ENCODE measurements at regions not wholly inside any gene's neighbourhood (a gene's known extent, or its start where the extent isn't known, plus 50 kb on each side); places are given as distances from the start of the nearest gene placed in this dataset.
"Not testable (repeated sequence)": the region's sequence is repeated elsewhere in the genome, so short reads cannot be mapped to it uniquely, and the experiment has no call there.

DNA sequence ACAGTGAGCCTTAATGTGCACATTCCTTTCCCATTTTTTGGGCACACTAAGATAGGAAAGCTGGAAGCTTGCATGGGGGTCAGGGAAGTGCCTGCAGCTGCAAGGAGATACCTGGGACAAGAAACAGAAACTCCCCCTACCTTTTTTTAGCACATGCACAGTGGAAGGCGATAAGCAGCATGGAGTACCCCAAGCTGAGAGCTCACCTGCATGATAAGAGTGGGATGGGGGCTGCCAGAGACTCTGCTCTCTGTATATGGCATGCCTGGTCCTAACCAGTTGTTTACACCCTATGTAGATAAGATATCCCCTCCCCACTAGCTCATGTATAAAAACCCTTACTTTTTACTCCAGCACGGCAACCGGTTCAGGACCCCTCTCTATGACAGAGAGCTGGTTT is 135.9 kb downstream of the TENT5D start:
- H3K27ac Mint-ChIP-seq, result no peak overlapping the region
- TF ChIP-seq, protein P1, sequence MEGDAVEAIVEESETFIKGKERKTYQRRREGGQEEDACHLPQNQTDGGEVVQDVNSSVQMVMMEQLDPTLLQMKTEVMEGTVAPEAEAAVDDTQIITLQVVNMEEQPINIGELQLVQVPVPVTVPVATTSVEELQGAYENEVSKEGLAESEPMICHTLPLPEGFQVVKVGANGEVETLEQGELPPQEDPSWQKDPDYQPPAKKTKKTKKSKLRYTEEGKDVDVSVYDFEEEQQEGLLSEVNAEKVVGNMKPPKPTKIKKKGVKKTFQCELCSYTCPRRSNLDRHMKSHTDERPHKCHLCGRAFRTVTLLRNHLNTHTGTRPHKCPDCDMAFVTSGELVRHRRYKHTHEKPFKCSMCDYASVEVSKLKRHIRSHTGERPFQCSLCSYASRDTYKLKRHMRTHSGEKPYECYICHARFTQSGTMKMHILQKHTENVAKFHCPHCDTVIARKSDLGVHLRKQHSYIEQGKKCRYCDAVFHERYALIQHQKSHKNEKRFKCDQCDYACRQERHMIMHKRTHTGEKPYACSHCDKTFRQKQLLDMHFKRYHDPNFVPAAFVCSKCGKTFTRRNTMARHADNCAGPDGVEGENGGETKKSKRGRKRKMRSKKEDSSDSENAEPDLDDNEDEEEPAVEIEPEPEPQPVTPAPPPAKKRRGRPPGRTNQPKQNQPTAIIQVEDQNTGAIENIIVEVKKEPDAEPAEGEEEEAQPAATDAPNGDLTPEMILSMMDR (IDR thresholded peaks at IDR 0.05; ENCODE audit: unreplicated experiment), result no peak
- H3K27me3 Mint-ChIP-seq (ENCODE audit: low read depth), result no peaks in the 10 kb centered on the region
- H3K36me3 Mint-ChIP-seq, result no peaks in the 10 kb centered on the region
- H3K4me1 Mint-ChIP-seq, result no peaks in the 10 kb centered on the region
- no peak for DNase-seq (ENCODE audit: low spot score in 2 of 2, unreplicated experiment in 2 of 2)
- no peak overlapping the region for H3K4me3 Mint-ChIP-seq
- H3K9me3 Mint-ChIP-seq, result peaks cover 82% of the 10 kb centered on the region

DNA sequence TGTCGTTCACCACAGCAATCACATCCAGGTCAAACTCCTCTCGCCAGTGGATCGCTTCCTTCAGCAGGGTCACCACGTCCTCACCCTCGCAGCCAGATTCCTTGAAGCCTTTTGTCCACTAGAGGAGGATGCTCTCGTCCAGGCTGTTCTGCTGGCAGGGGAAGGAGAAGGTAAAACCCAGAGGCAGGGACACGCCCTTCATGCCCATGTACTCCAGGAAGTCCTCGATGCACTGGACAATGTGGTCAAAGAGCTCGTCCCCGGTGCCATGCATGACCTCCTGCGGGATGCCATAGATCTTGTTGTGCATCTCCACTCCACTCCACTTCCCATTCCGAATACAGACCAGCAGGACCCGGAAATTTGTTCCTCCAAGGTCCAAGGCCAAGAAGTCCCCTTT is 152.4 kb downstream of the TENT5D start:
- no peak for DNase-seq (ENCODE audit: low spot score in 2 of 2, unreplicated experiment in 2 of 2)
- H3K9me3 Mint-ChIP-seq, result peaks cover 65% of the 10 kb centered on the region
- TF ChIP-seq, protein P1 (IDR thresholded peaks at IDR 0.05; ENCODE audit: unreplicated experiment), result no peak

DNA sequence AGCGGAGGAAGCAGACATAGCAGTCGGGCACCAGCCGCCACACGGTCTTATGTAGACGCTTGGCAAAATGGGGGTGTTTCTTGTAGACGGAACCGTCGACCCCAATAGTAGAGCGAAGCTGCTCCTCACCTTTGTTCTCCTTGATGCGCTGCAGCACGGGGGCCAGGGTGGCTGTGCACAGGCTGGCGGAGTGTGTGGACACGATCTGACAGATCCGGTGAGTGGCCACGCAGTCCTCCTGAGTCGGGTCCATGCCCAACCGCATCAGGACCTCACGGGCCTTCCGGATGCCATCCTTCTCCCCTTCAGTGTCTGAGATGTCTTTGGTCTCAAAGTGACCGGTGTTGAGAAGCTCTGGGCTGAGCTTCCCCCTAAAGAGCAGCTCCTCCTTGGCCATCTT is 153.0 kb downstream of the TENT5D start:
- H3K4me1 Mint-ChIP-seq, result no peaks in the 10 kb centered on the region
- H3K27me3 Mint-ChIP-seq (ENCODE audit: low read depth), result no peaks in the 10 kb centered on the region
- TF ChIP-seq, protein P1 (IDR thresholded peaks at IDR 0.05; ENCODE audit: unreplicated experiment), result no peak
- no peak for DNase-seq (ENCODE audit: low spot score in 2 of 2, unreplicated experiment in 2 of 2)
- no peak overlapping the region for H3K27ac Mint-ChIP-seq
- H3K4me3 Mint-ChIP-seq, result no peak overlapping the region
- peaks cover 58% of the 10 kb centered on the region for H3K9me3 Mint-ChIP-seq
- H3K36me3 Mint-ChIP-seq, result peaks cover 5% of the 10 kb centered on the region

More for the DNA sequence above, 152.4 kb downstream of the TENT5D start:
- Mint-ChIP-seq H3K27ac (no peak overlapping the region), H3K27me3 (ENCODE audit: low read depth) (no peaks in the 10 kb centered on the region), H3K4me3 (no peak overlapping the region), H3K4me1 (no peaks in the 10 kb centered on the region), H3K36me3 (peaks cover 5% of the 10 kb centered on the region)

DNA sequence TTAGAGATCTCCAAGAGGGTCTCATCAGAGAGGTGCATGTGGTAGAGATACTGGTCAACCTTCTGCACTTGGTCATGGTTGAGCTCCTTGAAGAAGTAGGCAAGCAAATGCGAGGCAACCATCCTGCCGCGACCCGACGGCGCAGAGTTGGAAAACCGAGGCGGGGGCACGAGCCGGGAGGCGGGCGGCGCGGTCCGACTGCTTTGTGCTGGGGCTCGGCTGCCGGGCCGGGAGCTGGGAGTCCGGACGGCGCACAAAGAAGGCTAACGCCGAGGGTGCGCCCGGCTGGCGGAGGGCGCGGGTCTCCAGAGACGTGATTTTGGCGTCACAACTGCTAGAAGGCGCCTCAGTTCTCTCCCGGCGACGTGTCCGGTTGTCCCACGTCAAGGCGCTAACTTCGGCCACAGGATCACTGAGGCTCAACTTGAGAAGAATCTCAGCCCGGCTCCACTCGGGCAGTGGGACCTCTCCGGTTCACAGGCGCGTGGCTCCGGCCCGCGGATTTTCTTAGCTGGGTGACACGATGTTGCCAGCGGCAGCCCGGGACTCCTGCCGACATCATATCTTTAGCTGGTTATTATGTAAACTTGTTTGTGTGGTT is 154.3 kb downstream of the TENT5D start:
- H3K9me3 Mint-ChIP-seq, result peaks cover 49% of the 10 kb centered on the region
- not testable (repeated sequence) for H3K4me1 Mint-ChIP-seq; H3K27me3 Mint-ChIP-seq (ENCODE audit: low read depth); DNase-seq (ENCODE audit: low spot score in 2 of 2, unreplicated experiment in 2 of 2); H3K4me3 Mint-ChIP-seq; H3K36me3 Mint-ChIP-seq; H3K27ac Mint-ChIP-seq

DNA sequence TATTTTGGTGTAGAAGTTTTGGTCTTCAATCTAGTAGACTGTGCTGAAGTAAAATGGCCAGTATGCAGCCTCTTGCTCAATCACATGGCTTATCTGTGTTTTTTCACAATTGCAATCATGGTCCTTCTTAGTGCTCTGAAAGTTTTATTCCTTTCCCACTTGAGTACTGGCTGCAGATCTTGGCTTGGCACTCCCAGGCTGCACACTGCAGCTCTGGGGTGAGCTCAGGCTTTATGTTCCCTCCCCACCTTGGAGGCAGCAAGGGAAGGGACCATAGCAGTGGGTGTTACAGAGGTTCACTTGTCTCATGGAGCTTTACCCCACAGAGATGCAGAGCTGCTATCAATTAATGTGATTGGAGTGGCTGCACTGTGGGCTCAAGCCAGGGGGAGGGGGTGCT is 156.0 kb downstream of the TENT5D start:
- Mint-ChIP-seq H3K27me3 (ENCODE audit: low read depth) (no peaks in the 10 kb centered on the region), H3K27ac (no peak overlapping the region), H3K9me3 (peaks cover 50% of the 10 kb centered on the region), H3K4me1 (no peaks in the 10 kb centered on the region), H3K36me3 (peaks cover 5% of the 10 kb centered on the region), H3K4me3 (no peak overlapping the region)
- TF ChIP-seq, protein P1 (IDR thresholded peaks at IDR 0.05; ENCODE audit: unreplicated experiment), result no peak
- DNase-seq (ENCODE audit: low spot score in 2 of 2, unreplicated experiment in 2 of 2), result no peak

DNA sequence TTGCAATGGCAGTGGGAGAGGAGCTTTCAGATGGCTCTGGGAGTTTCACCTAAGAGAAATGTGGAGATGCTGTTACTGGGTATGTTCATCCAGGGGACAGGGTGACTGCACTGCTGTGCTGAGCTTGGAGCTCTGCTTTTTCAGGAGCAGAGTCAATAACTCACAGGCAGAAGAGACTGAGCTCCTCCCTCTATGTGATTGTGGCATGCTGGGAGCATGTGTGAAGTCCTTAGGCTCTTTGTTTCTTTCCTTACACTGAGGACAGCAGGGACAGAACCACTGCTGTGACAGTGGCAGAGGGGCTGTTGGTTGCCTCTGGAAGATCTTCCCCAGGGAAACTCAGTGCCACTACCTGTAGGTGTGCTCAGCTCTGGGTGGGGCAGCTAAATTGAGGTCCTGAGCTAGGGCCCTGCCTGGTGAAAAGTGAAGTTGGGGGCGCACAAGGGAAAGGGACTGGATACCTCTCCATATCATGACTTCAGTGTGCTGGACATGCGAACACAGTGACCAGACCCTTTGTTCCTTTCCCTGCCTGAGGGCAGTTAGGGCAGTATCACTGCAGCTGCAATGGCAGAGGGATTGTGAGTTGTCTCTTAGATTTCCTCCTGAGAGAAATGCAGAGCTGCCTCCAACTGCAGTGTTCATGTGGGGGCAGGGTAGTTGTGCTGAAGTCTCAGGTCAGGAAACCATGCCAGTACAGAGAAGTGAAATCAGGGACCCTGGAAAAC is 156.7 kb downstream of the TENT5D start:
- Mint-ChIP-seq H3K27me3 (ENCODE audit: low read depth) (no peaks in the 10 kb centered on the region), H3K9me3 (peaks cover 51% of the 10 kb centered on the region), H3K36me3 (peaks cover 5% of the 10 kb centered on the region), H3K27ac (no peak overlapping the region), H3K4me1 (no peaks in the 10 kb centered on the region), H3K4me3 (no peak overlapping the region)
- TF ChIP-seq, protein P1 (IDR thresholded peaks at IDR 0.05; ENCODE audit: unreplicated experiment), result no peak
- DNase-seq (ENCODE audit: low spot score in 2 of 2, unreplicated experiment in 2 of 2), result no peak
